ENCODE measurements at regions not wholly inside any gene's neighbourhood (a gene's known extent, or its start where the extent isn't known, plus 50 kb on each side); places are given as distances from the start of the nearest gene placed in this dataset.

GRCh38 chr4:19807505-19807904, 444.2 kb upstream of the SLIT2 start:
- 44 to 59% (median 56%) methylated on average over 2 of the region's 2 CpGs for WGBS, 5 donors

GRCh38 chr4:19806865-19807264, 444.8 kb upstream of the SLIT2 start:
- no peaks in the 10 kb centered on the region for H3K36me3 ChIP-seq
- WGBS, 5 donors = 38 to 55% (median 40%) methylated on average over 1 of the region's 1 CpG
- H3K27me3 ChIP-seq = no peaks in the 10 kb centered on the region
- DNase-seq = no peak
- TF ChIP-seq POLR2AphosphoS5 (IDR thresholded peaks at IDR 0.05) (no peak), CTCF (IDR thresholded peaks at IDR 0.05) (no peak), EP300 (IDR thresholded peaks at IDR 0.05) (no peak), POLR2A (IDR thresholded peaks at IDR 0.05) (no peak)
- H3K27ac ChIP-seq = no peak overlapping the region
- no peak overlapping the region for H3K4me3 ChIP-seq
- H3K4me1 ChIP-seq = no peaks in the 10 kb centered on the region
- H3K9me3 ChIP-seq = no peaks in the 10 kb centered on the region
- intact Hi-C loops (cut with DNase I; ENCODE audit: low total_unique reads) = no loop called here

More at GRCh38 chr4:19807505-19807904, 444.2 kb upstream of the SLIT2 start:
- Histone ChIP-seq H3K4me3 (no peak overlapping the region), H3K27me3 (no peaks in the 10 kb centered on the region), H3K27ac (no peak overlapping the region), H3K9me3 (no peaks in the 10 kb centered on the region), H3K4me1 (no peaks in the 10 kb centered on the region), H3K36me3 (no peaks in the 10 kb centered on the region)
- TF ChIP-seq POLR2AphosphoS5 (IDR thresholded peaks at IDR 0.05) (no peak), POLR2A (IDR thresholded peaks at IDR 0.05) (no peak), CTCF (IDR thresholded peaks at IDR 0.05) (no peak), EP300 (IDR thresholded peaks at IDR 0.05) (no peak)
- DNase-seq = peak in 1 of 2 donors; percentile 35
- intact Hi-C loops (cut with DNase I; ENCODE audit: low total_unique reads) = no loop called here

GRCh38 chr4:19803406-19803805, 448.3 kb upstream of the SLIT2 start:
- Histone ChIP-seq H3K9me3 (no peaks in the 10 kb centered on the region), H3K27ac (no peak overlapping the region), H3K4me3 (no peak overlapping the region), H3K4me1 (no peaks in the 10 kb centered on the region), H3K36me3 (no peaks in the 10 kb centered on the region), H3K27me3 (no peaks in the 10 kb centered on the region)
- DNase-seq = no peak
- TF ChIP-seq POLR2A (IDR thresholded peaks at IDR 0.05) = no peak
- no peak for TF ChIP-seq CTCF (IDR thresholded peaks at IDR 0.05)
- no peak for TF ChIP-seq EP300 (IDR thresholded peaks at IDR 0.05)
- TF ChIP-seq POLR2AphosphoS5 (IDR thresholded peaks at IDR 0.05) = no peak
- intact Hi-C loops (cut with DNase I; ENCODE audit: low total_unique reads) = no loop called here
- 75 to 94% (median 77%) methylated on average over 2 of the region's 2 CpGs for WGBS, 5 donors

GRCh38 chr4:19793831-19794230, 457.9 kb upstream of the SLIT2 start:
- Histone ChIP-seq H3K36me3 (no peaks in the 10 kb centered on the region), H3K4me1 (no peaks in the 10 kb centered on the region), H3K9me3 (no peaks in the 10 kb centered on the region), H3K27ac (no peak overlapping the region), H3K4me3 (no peak overlapping the region), H3K27me3 (no peaks in the 10 kb centered on the region)
- TF ChIP-seq POLR2AphosphoS5 (IDR thresholded peaks at IDR 0.05) (no peak), POLR2A (IDR thresholded peaks at IDR 0.05) (no peak), CTCF (IDR thresholded peaks at IDR 0.05) (no peak), EP300 (IDR thresholded peaks at IDR 0.05) (no peak)
- intact Hi-C loops (cut with DNase I; ENCODE audit: low total_unique reads) = no loop called here
- no peak for DNase-seq
